Thymus (tissue), 11 donors: ENCODE measurements at regions not wholly inside any gene's neighbourhood (a gene's known extent, or its start where the extent isn't known, plus 50 kb on each side); places are given as distances from the start of the nearest gene placed in this dataset.
"Not testable (repeated sequence)": the region's sequence is repeated elsewhere in the genome, so short reads cannot be mapped to it uniquely, and the experiment has no call there.

Source experiments
- DNase-seq, 9 donors: peaks; one replicate each; pipeline ENCODE4 v3.0.0-alpha.2; 2013; ENCODE audit warnings: low spot score in 9 of 9, low read depth in 6 of 9, missing footprints in 1 of 9
- H3K27ac ChIP-seq, 2 donors: one replicate each; pipeline ENCODE4 v1.5.1; 2013; ENCODE audit warnings: control low read depth in 1 of 2, low read depth in 1 of 2, low read length in 1 of 2, mild to moderate bottlenecking in 1 of 2, moderate library complexity in 1 of 2
- H3K27me3 ChIP-seq, 2 donors: one replicate each; pipeline ENCODE4 v1.5.1; 2013; ENCODE audit warnings: low read length in 1 of 2; ENCODE audit not compliant: control insufficient read depth in 2 of 2, insufficient read depth in 1 of 2
- H3K36me3 ChIP-seq, 2 donors: one replicate each; pipeline ENCODE4 v1.5.1; 2013; ENCODE audit warnings: low read length in 1 of 2, mild to moderate bottlenecking in 1 of 2, moderate library complexity in 1 of 2; ENCODE audit not compliant: control insufficient read depth in 2 of 2, insufficient read depth in 2 of 2
- H3K4me1 ChIP-seq, 2 donors: one replicate each; pipeline ENCODE4 v1.5.1; 2013; ENCODE audit warnings: low read length in 2 of 2; ENCODE audit not compliant: control insufficient read depth in 2 of 2, insufficient read depth in 2 of 2
- H3K4me3 ChIP-seq, 2 donors: one replicate each; pipeline ENCODE4 v1.5.1; 2013; ENCODE audit warnings: low read length in 2 of 2, control low read depth in 1 of 2, mild to moderate bottlenecking in 1 of 2
- H3K9me3 ChIP-seq, 2 donors: one replicate each; pipeline ENCODE4 v1.5.1; 2013; ENCODE audit warnings: low read length in 1 of 2, mild to moderate bottlenecking in 1 of 2; ENCODE audit not compliant: control insufficient read depth in 2 of 2, insufficient read depth in 1 of 2
- WGBS: extraction: QIAGEN DNeasy Blood & Tissue Kit; methylation state at CpG from one replicate; pipeline ENCODE4 v1.1.7; 2013; 5-methylcytosine and 5-hydroxymethylcytosine counted together
- donor health status: healthy.

DNA sequence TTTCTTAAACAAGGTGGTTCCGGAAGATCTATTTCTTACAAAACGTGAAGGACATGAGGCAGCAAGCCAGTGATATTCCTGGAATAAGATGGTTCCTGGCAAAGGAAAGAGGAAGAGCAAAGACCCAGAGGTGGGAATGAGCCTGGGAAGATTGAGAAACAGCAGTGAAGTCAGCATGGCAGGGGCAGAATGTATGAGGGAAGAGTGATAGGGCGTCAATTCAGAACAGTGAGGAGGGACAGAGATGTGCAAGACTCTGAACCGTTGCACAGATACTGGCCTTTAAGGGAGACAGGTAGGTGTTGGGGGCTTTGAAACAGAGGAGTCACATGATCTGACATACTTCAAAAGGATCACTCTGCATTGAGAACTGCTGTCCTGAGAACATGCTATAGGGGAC, 338.3 kb downstream of the CBLN4 start:
- no peaks in the 10 kb centered on the region for H3K36me3 ChIP-seq
- H3K4me1 ChIP-seq: no peaks in the 10 kb centered on the region
- 87% methylated on average over 4 of the region's 4 CpGs for WGBS
- no peak overlapping the region for H3K27ac ChIP-seq
- no peaks in the 10 kb centered on the region for H3K27me3 ChIP-seq
- no peak overlapping the region for H3K4me3 ChIP-seq
- no peaks in the 10 kb centered on the region for H3K9me3 ChIP-seq
- DNase-seq: no peak

DNA sequence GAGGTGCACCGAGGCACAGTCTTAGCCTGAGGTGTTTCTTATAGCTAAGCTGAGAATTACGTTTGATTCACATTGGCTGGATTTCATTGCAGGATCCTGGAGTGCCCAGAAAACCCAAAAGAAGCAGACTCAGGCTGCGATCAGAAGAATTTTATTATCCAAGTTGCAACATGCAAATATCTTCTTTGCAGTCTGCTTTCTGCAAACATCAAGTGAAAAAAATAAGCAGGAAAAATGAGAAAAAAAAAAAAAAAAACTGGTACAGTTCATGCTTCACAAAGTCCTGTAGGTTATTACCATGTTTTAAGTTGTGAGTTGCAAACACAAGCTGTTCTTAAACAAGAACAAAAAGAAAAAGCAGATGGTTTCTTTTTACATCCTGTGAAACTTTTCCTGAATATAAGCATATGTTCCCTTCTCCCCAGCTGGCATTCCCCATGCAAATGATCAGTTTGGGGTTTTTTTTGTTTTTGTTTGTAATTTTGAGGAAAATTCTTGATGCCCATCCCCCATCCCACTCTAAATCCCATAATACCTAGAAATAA, 349.0 kb downstream of the CBLN4 start:
- Histone ChIP-seq H3K9me3 (no peaks in the 10 kb centered on the region), H3K27me3 (no peaks in the 10 kb centered on the region), H3K36me3 (no peaks in the 10 kb centered on the region), H3K4me1 (no peaks in the 10 kb centered on the region), H3K27ac (no peak overlapping the region), H3K4me3 (no peak overlapping the region)
- no peak for DNase-seq
- WGBS: 78% methylated on average over 3 of the region's 3 CpGs

DNA sequence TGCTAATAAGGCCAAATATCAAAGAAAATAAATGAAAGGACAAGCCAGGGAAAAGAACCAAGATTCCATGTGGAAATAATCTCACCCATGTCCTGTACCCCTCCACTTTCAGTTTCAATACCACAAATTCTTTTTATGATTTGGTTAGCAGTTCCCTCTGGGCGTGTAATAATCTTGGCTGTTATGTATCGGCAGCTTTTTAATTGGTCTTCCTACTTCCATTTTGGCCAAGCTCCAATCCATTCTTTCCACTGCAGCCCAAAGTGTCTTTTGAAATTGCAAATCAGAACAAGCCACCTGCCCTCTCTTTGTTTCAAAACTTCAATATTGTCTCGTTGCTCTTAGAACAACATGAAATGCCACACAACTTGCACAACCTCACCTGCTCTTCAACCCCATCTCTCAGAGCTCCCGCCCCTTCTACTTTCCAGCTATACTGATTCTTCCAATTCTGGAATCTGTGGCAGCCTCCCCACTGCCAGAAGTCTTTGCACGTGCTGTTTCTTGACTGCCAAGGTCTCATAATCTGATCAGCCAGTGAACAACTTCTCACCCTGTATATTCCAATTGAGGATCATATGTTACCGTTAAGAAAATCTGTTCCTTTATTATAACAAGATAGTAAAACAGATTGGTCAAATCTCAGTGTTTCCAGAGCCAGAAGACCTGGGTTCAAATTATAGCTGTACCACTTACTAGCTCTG, 354.5 kb downstream of the CBLN4 start:
- H3K4me3 ChIP-seq: no peak overlapping the region
- H3K27me3 ChIP-seq: no peaks in the 10 kb centered on the region
- H3K27ac ChIP-seq: no peak overlapping the region
- DNase-seq: no peak
- no peaks in the 10 kb centered on the region for H3K9me3 ChIP-seq
- WGBS: 85% methylated on average over 6 of the region's 6 CpGs
- no peaks in the 10 kb centered on the region for H3K36me3 ChIP-seq
- H3K4me1 ChIP-seq: no peaks in the 10 kb centered on the region

- Histone ChIP-seq H3K4me3 (no peak overlapping the region), H3K9me3 (no peaks in the 10 kb centered on the region), H3K27me3 (no peaks in the 10 kb centered on the region), H3K27ac (no peak overlapping the region), H3K4me1 (no peaks in the 10 kb centered on the region), H3K36me3 (no peaks in the 10 kb centered on the region)
- no peak for DNase-seq
- WGBS: 84% methylated on average over 6 of the region's 6 CpGs
Observed at GRCh38 chr20:55649254-55649653, 356.1 kb downstream of the CBLN4 start.

- 80% methylated on average over 4 of the region's 4 CpGs for WGBS
- Histone ChIP-seq H3K27ac (no peak overlapping the region), H3K9me3 (no peaks in the 10 kb centered on the region), H3K4me1 (no peaks in the 10 kb centered on the region), H3K36me3 (no peaks in the 10 kb centered on the region), H3K27me3 (no peaks in the 10 kb centered on the region), H3K4me3 (no peak overlapping the region)
- no peak for DNase-seq
Observed at GRCh38 chr20:55646851-55647250, 358.5 kb downstream of the CBLN4 start.

GRCh38 chr20:55641497-55641896, 363.8 kb downstream of the CBLN4 start:
- H3K4me1 ChIP-seq: no peaks in the 10 kb centered on the region
- no peak overlapping the region for H3K27ac ChIP-seq
- 36% methylated on average over 1 of the region's 1 CpG for WGBS
- no peak for DNase-seq
- no peaks in the 10 kb centered on the region for H3K27me3 ChIP-seq
- no peaks in the 10 kb centered on the region for H3K9me3 ChIP-seq
- no peak overlapping the region for H3K4me3 ChIP-seq
- H3K36me3 ChIP-seq: no peaks in the 10 kb centered on the region

DNA sequence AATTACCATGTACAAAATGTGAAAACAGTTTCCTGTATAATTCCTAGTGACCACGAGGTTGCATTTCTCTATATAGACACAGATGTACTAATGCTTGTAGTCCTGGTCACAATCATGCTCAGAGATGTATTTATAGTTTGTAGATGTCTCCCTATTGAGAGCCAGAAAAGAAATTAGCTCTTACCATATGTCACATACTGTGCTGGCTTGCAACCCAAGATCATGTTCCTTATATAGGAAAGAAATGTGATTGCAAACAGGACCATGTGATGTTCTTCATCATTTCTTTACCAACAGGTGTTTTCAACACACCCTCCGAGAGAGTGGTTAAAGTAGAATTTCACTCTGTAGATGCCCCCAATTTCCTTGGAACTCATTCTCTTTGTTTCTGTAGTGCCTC, 369.4 kb downstream of the CBLN4 start:
- H3K4me3 ChIP-seq: no peak overlapping the region
- DNase-seq: no peak
- H3K27me3 ChIP-seq: no peaks in the 10 kb centered on the region
- 82% methylated on average over 2 of the region's 2 CpGs for WGBS
- H3K9me3 ChIP-seq: peaks cover 0 to 10% of the 10 kb centered on the region in 2 donors
- H3K27ac ChIP-seq: no peak overlapping the region
- H3K36me3 ChIP-seq: no peaks in the 10 kb centered on the region
- no peaks in the 10 kb centered on the region for H3K4me1 ChIP-seq

DNA sequence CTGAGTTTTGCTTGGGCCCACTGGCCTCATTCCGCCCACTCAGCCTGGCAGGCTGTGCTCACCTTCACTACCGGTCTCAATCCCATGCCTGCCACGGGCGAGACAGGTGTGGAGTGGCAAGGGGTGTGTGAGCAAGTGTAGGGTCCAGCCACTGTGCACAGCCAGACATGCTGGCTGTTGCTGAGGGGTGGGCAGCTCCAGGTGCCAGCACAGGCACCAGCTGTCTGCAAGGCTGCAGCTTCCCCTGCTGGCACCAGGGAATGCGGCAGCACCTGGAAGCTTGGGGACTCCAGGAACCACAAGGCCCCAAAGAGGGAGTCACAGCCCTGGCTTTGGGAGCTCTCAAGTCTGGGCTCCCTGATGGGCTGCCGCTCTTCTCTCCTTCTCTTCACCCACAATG, 372.7 kb downstream of the CBLN4 start:
- WGBS: 96% methylated on average over 6 of the region's 6 CpGs
- DNase-seq: no peak

GRCh38 chr20:55629143-55629542, 376.2 kb downstream of the CBLN4 start:
- H3K27me3 ChIP-seq, H3K4me1 ChIP-seq, DNase-seq, H3K4me3 ChIP-seq, H3K27ac ChIP-seq, H3K9me3 ChIP-seq, H3K36me3 ChIP-seq: not testable (repeated sequence)
- WGBS: 93% methylated on average over 4 of the region's 4 CpGs

More for the DNA sequence above, 372.7 kb downstream of the CBLN4 start:
- Histone ChIP-seq H3K36me3 (no peaks in the 10 kb centered on the region), H3K4me1 (no peaks in the 10 kb centered on the region), H3K4me3 (no peak overlapping the region), H3K27ac (no peak overlapping the region), H3K27me3 (no peaks in the 10 kb centered on the region), H3K9me3 (peaks cover 0 to 10% of the 10 kb centered on the region in 2 donors)
